Caco-2 (cell line): ENCODE measurements at regions not wholly inside any gene's neighbourhood (a gene's known extent, or its start where the extent isn't known, plus 50 kb on each side); places are given as distances from the start of the nearest gene placed in this dataset.

ENCODE experiments used
- BruUV-seq: library from RNA; stranded (reverse); fragments of 400-500 nt; replicated peaks from 2 replicates; lab custom pipeline; 2021; lab: Mats Ljungman, UMichigan
- CTCF ChIA-PET: fragments of 300-600 bp; sonication (Branson Sonifier 250); formaldehyde crosslinking; loops from one replicate; lab custom pipeline; 2022; ENCODE audit warnings: antibody characterized with exemption; lab: Charles Lee
- POLR2A ChIA-PET: fragments of 300-600 bp; sonication (Branson Sonifier 250); formaldehyde crosslinking; loops from one replicate; lab custom pipeline; 2022; ENCODE audit warnings: antibody characterized with exemption; lab: Charles Lee
- DNase-seq, 2 experiments: peaks; one replicate each; pipeline versions ENCODE4 v3.0.0 to v3.0.0-alpha.2; 2020 to 2022
- H3K27me3 ChIP-seq: replicated peaks from 2 replicates; pipeline ENCODE4 v1.6.0; 2011; ENCODE audit warnings: low read length; ENCODE audit not compliant: control insufficient read depth, insufficient read depth
- H3K36me3 ChIP-seq: 2 replicates; pipeline ENCODE4 v1.5.1; 2011; ENCODE audit warnings: low read length; ENCODE audit not compliant: control insufficient read depth, insufficient read depth
- H3K4me1 ChIP-seq: fragments of 250-450 bp; sonication (Bioruptor Pico); 2 replicates; pipeline ENCODE4 v1.5.1; 2020; ENCODE audit warnings: mild to moderate bottlenecking
- H3K4me3 ChIP-seq: 2 replicates; pipeline ENCODE4 v1.5.1; 2011; ENCODE audit warnings: low read depth, mild to moderate bottlenecking, control low read depth, low read length
- H3K9me3 ChIP-seq: fragments of 250-450 bp; sonication (Bioruptor Pico); 2 replicates; pipeline ENCODE4 v1.5.1; 2020; ENCODE audit warnings: mild to moderate bottlenecking, moderate library complexity
- H3K27ac Mint-ChIP-seq: one replicate; pipeline ENCODE4 v1.8.0; 2022; ENCODE audit warnings: mixed read lengths; ENCODE audit not compliant: unreplicated experiment
- H3K27me3 Mint-ChIP-seq: one replicate; pipeline ENCODE4 v1.8.0; 2022; ENCODE audit warnings: mixed read lengths; ENCODE audit not compliant: insufficient read depth, unreplicated experiment
- H3K36me3 Mint-ChIP-seq: one replicate; pipeline ENCODE4 v1.8.0; 2022; ENCODE audit warnings: mild to moderate bottlenecking, mixed read lengths; ENCODE audit not compliant: insufficient read depth, unreplicated experiment
- H3K4me1 Mint-ChIP-seq: one replicate; pipeline ENCODE4 v1.8.0; 2022; ENCODE audit warnings: low read depth, mixed read lengths; ENCODE audit not compliant: unreplicated experiment
- H3K4me3 Mint-ChIP-seq: one replicate; pipeline ENCODE4 v1.8.0; 2022; ENCODE audit warnings: mild to moderate bottlenecking, moderate library complexity, mixed read lengths; ENCODE audit not compliant: unreplicated experiment
- H3K9me3 Mint-ChIP-seq: one replicate; pipeline ENCODE4 v1.8.0; 2022; ENCODE audit warnings: mixed read lengths; ENCODE audit not compliant: unreplicated experiment
- CTCF ChIP-seq, 2 experiments: fragments of 200-600 bp in 1 of 2; IDR thresholded peaks; 1 replicate in 1 of 2; 2 replicates in 1 of 2; pipeline versions ENCODE4 v1.5.1 to v1.8.0; 2011 to 2022; ENCODE audit warnings: antibody characterized with exemption in 1 of 2, control low read depth in 1 of 2, inconsistent platforms in 1 of 2, low read depth in 1 of 2, low read length in 1 of 2, mild to moderate bottlenecking in 1 of 2, moderate library complexity in 1 of 2; ENCODE audit not compliant: insufficient read depth in 1 of 2, severe bottlenecking in 1 of 2, unreplicated experiment in 1 of 2
- intact Hi-C: fragments of 100-400 bp; cut with micrococcal nuclease; formaldehyde crosslinking; loops from one replicate; pipeline ENCODE4 v1.10.0; 2022; ENCODE audit not compliant: unreplicated experiment

GRCh38 chr10:21452203-21452602 is 73.3 kb downstream of the SKIDA1 start:
- TF ChIP-seq CTCF (IDR thresholded peaks at IDR 0.05; ENCODE audit: insufficient read depth in 1 of 2, low read depth in 1 of 2, low read length in 1 of 2, severe bottlenecking in 1 of 2, unreplicated experiment in 1 of 2): no peak
- no peak overlapping the region for H3K4me3 ChIP-seq
- DNase-seq: no peak
- peaks cover 4% of the 10 kb centered on the region; the same call in 1 of the 2 replicates for H3K9me3 ChIP-seq
- H3K4me1 Mint-ChIP-seq: no peaks in the 10 kb centered on the region
- no peak overlapping the region for H3K4me3 Mint-ChIP-seq
- no peaks in the 10 kb centered on the region for H3K36me3 Mint-ChIP-seq
- no peaks in the 10 kb centered on the region for H3K27me3 ChIP-seq
- ChIA-PET CTCF (interaction anchor here (0.5 kb wide), 1 partner anchor 23 kb away, joined by 5 read pairs; no protein-coding TSS in a partner anchor), POLR2A (no interaction called here)
- peaks cover 9% of the 10 kb centered on the region for H3K9me3 Mint-ChIP-seq
- no peaks in the 10 kb centered on the region for H3K36me3 ChIP-seq
- no peak overlapping the region for H3K27ac Mint-ChIP-seq
- BruUV-seq: no TSS peak
- H3K27me3 Mint-ChIP-seq: no peaks in the 10 kb centered on the region
- intact Hi-C loops: no loop called here
- H3K4me1 ChIP-seq: no peaks in the 10 kb centered on the region; the same call in 1 of the 2 replicates

- Mint-ChIP-seq H3K27me3 (no peaks in the 10 kb centered on the region), H3K36me3 (no peaks in the 10 kb centered on the region), H3K4me1 (peaks cover 3% of the 10 kb centered on the region), H3K4me3 (no peak overlapping the region), H3K27ac (no peak overlapping the region), H3K9me3 (no peaks in the 10 kb centered on the region)
- POLR2A ChIA-PET: no interaction called here
- CTCF ChIA-PET: no interaction called here
- Histone ChIP-seq H3K4me1 (no peaks in the 10 kb centered on the region; the same call in 1 of the 2 replicates), H3K27me3 (no peaks in the 10 kb centered on the region), H3K4me3 (no peak overlapping the region), H3K9me3 (peaks cover 4% of the 10 kb centered on the region; the same call in 1 of the 2 replicates), H3K36me3 (no peaks in the 10 kb centered on the region)
- intact Hi-C loops: no loop called here
- no peak for TF ChIP-seq CTCF (IDR thresholded peaks at IDR 0.05; ENCODE audit: insufficient read depth in 1 of 2, low read depth in 1 of 2, low read length in 1 of 2, severe bottlenecking in 1 of 2, unreplicated experiment in 1 of 2)
- BruUV-seq: no TSS peak
- no peak for DNase-seq
Observed at GRCh38 chr10:21449288-21449966, 76.1 kb downstream of the SKIDA1 start.

GRCh38 chr10:21445163-21445562 is 80.3 kb downstream of the SKIDA1 start:
- Mint-ChIP-seq H3K4me1 (peaks cover 7% of the 10 kb centered on the region), H3K27me3 (no peaks in the 10 kb centered on the region), H3K9me3 (no peaks in the 10 kb centered on the region), H3K4me3 (no peak overlapping the region), H3K27ac (no peak overlapping the region), H3K36me3 (no peaks in the 10 kb centered on the region)
- Histone ChIP-seq H3K27me3 (no peaks in the 10 kb centered on the region), H3K9me3 (peaks cover 4% of the 10 kb centered on the region; the same call in 1 of the 2 replicates), H3K36me3 (no peaks in the 10 kb centered on the region), H3K4me1 (no peaks in the 10 kb centered on the region; the same call in 1 of the 2 replicates), H3K4me3 (no peak overlapping the region)
- ChIA-PET CTCF (no interaction called here), POLR2A (no interaction called here)
- intact Hi-C loops: no loop called here
- no peak for TF ChIP-seq CTCF (IDR thresholded peaks at IDR 0.05; ENCODE audit: insufficient read depth in 1 of 2, low read depth in 1 of 2, low read length in 1 of 2, severe bottlenecking in 1 of 2, unreplicated experiment in 1 of 2)
- no peak for DNase-seq
- BruUV-seq: no TSS peak
